Endothelial cell of umbilical vein (primary cell): ENCODE measurements at regions not wholly inside any gene's neighbourhood (a gene's known extent, or its start where the extent isn't known, plus 50 kb on each side); places are given as distances from the start of the nearest gene placed in this dataset.

Source experiments
- BruUV-seq: library from RNA; stranded (reverse); fragments of 400-500 nt; replicated peaks from 2 replicates; lab custom pipeline; 2021; lab: Mats Ljungman, UMichigan
- CTCF ChIA-PET: fragments of 300-600, 350-600 bp; sonication (Branson Sonifier 250); formaldehyde crosslinking; loops from one replicate; lab custom pipeline; 2021; ENCODE audit warnings: antibody characterized with exemption, inconsistent platforms; lab: Charles Lee
- POLR2A ChIA-PET: fragments of 300-600, 350-600 bp; sonication (Branson Sonifier 250); formaldehyde crosslinking; loops from one replicate; lab custom pipeline; 2021; ENCODE audit warnings: antibody characterized with exemption, inconsistent platforms; lab: Charles Lee
- DNase-seq: peaks from one replicate; pipeline ENCODE4 v3.0.0-alpha.2; 2011; ENCODE audit warnings: low read depth, low spot score
- FAIRE-seq: peaks from 2 replicates; lab custom pipeline; 2011; peaks lifted over from hg19 to GRCh38; lab: Jason Lieb, UNC
- H2AFZ ChIP-seq: 2 replicates; pipeline ENCODE4 v1.6.0; 2012; ENCODE audit warnings: low read depth, low read length, control low read depth, inconsistent platforms
- H3K27ac ChIP-seq: 2 replicates; pipeline ENCODE4 v1.5.1; 2011; ENCODE audit warnings: low read depth, mild to moderate bottlenecking, control low read depth, low read length, moderate library complexity; ENCODE audit not compliant: insufficient read depth
- H3K27me3 ChIP-seq, 2 experiments: 2 replicates each; pipeline versions ENCODE4 v1.6.0 to v1.6.1; 2011; ENCODE audit warnings: low read length in 2 of 2, mixed read lengths in 1 of 2; ENCODE audit not compliant: control insufficient read depth in 2 of 2, insufficient read depth in 2 of 2
- H3K36me3 ChIP-seq, 2 experiments: 2 replicates in 1 of 2; 3 replicates in 1 of 2; pipeline ENCODE4 v1.5.1; 2011; ENCODE audit warnings: low read length in 2 of 2, mild to moderate bottlenecking in 1 of 2, moderate library complexity in 1 of 2; ENCODE audit not compliant: control insufficient read depth in 2 of 2, insufficient read depth in 2 of 2; ENCODE audit errors: extremely low read depth in 1 of 2
- H3K4me1 ChIP-seq: 3 replicates; pipeline ENCODE4 v1.5.1; 2011; ENCODE audit warnings: mild to moderate bottlenecking, low read length; ENCODE audit not compliant: control insufficient read depth, insufficient read depth; ENCODE audit errors: extremely low read depth
- H3K4me2 ChIP-seq: 2 replicates; pipeline ENCODE4 v1.6.1; 2011; ENCODE audit warnings: low read length, control low read depth, mixed read lengths; ENCODE audit not compliant: insufficient read depth
- H3K4me3 ChIP-seq, 3 experiments: fragments of 200-600 bp in 1 of 3; sonication (generic), shearing (Covaris generic) in 1 of 3; replicated peaks in 1 of 3; 2 replicates each; pipeline ENCODE4 v1.5.1; 2011 to 2016; ENCODE audit warnings: control low read depth in 3 of 3, low read length in 3 of 3, mild to moderate bottlenecking in 2 of 3, inconsistent platforms in 1 of 3, low read depth in 1 of 3, moderate library complexity in 1 of 3; ENCODE audit not compliant: insufficient read depth in 1 of 3
- H3K79me2 ChIP-seq: 2 replicates; pipeline ENCODE4 v1.6.0; 2012; ENCODE audit warnings: low read length, inconsistent platforms; ENCODE audit not compliant: control insufficient read depth, insufficient read depth
- H3K9ac ChIP-seq: replicated peaks from 2 replicates; pipeline ENCODE3; 2011; ENCODE audit warnings: low read length, control low read depth; ENCODE audit not compliant: insufficient read depth; ENCODE audit errors: extremely low read depth
- H3K9me1 ChIP-seq: replicated peaks from 3 replicates; pipeline ENCODE4 v1.6.0; 2011; ENCODE audit warnings: mild to moderate bottlenecking, low read length; ENCODE audit not compliant: control insufficient read depth, insufficient read depth; ENCODE audit errors: extremely low read depth
- H3K9me3 ChIP-seq: replicated peaks from 2 replicates; pipeline ENCODE4 v1.5.1; 2012; ENCODE audit warnings: low read length, inconsistent platforms; ENCODE audit not compliant: control insufficient read depth, insufficient read depth
- H4K20me1 ChIP-seq: replicated peaks from 2 replicates; pipeline ENCODE3; 2011; ENCODE audit warnings: mild to moderate bottlenecking, low read length; ENCODE audit not compliant: control insufficient read depth, insufficient read depth; ENCODE audit errors: extremely low read depth
- CTCF ChIP-seq, 2 donors: IDR thresholded peaks; 1 replicate in 1 of 2; 2 replicates in 1 of 2; pipeline ENCODE4 v1.5.1; 2011; ENCODE audit warnings: low read length in 2 of 2, mild to moderate bottlenecking in 2 of 2, moderate library complexity in 2 of 2, control low read depth in 1 of 2, inconsistent platforms in 1 of 2, low read depth in 1 of 2; ENCODE audit not compliant: insufficient read depth in 1 of 2; ENCODE audit errors: extremely low read depth in 1 of 2
- EZH2 ChIP-seq: IDR thresholded peaks from 2 replicates; pipeline ENCODE4 v1.6.1; 2012; ENCODE audit warnings: borderline replicate concordance, low read depth, mild to moderate bottlenecking, moderate library complexity, low read length, inconsistent platforms; ENCODE audit not compliant: severe bottlenecking
- FOS ChIP-seq: IDR thresholded peaks from 2 replicates; pipeline ENCODE4 v1.6.1; 2011; ENCODE audit warnings: mild to moderate bottlenecking, low read length, moderate library complexity, borderline replicate concordance; ENCODE audit not compliant: insufficient read depth
- GATA2 ChIP-seq: IDR thresholded peaks from 2 replicates; pipeline ENCODE4 v1.7.0; 2011; ENCODE audit warnings: low read depth, mild to moderate bottlenecking, moderate library complexity, mixed read lengths, low read length; ENCODE audit not compliant: insufficient read length, insufficient read depth
- JUN ChIP-seq: IDR thresholded peaks from 2 replicates; pipeline ENCODE4 v1.6.1; 2011; ENCODE audit warnings: borderline replicate concordance, low read depth; ENCODE audit not compliant: insufficient read length, insufficient read depth
- MAX ChIP-seq: IDR thresholded peaks from 2 replicates; pipeline ENCODE4 v1.6.1; 2011; ENCODE audit not compliant: insufficient read depth, insufficient read length
- MYC ChIP-seq: IDR thresholded peaks from one replicate; pipeline ENCODE4 v1.6.1; 2011; ENCODE audit warnings: mild to moderate bottlenecking, low read depth, low read length
- POLR2A ChIP-seq: IDR thresholded peaks from 2 replicates; pipeline ENCODE4 v1.6.1; 2012; ENCODE audit warnings: low read depth, mild to moderate bottlenecking, control low read depth, low read length
- POLR2AphosphoS5 ChIP-seq: IDR thresholded peaks from 2 replicates; pipeline ENCODE4 v1.6.1; 2012; ENCODE audit warnings: low read depth, mild to moderate bottlenecking, control low read depth, low read length, moderate library complexity; ENCODE audit not compliant: insufficient read depth
- dilution Hi-C: fragments of 300-500 bp; cut with MboI; formaldehyde crosslinking; loops from one replicate; pipeline ENCODE4 v1.15.0; 2019; ENCODE audit warnings: low sequenced_read_pairs; ENCODE audit not compliant: extremely low pct_ligation_motif_present
- intact Hi-C: fragments of 100-400 bp; cut with micrococcal nuclease; formaldehyde crosslinking; loops from one replicate; pipeline ENCODE4 v1.10.0; 2022

- Histone ChIP-seq H3K4me3 (no peak overlapping the region), H3K9me1 (no peaks in the 10 kb centered on the region), H3K4me1 (no peaks in the 10 kb centered on the region), H3K4me2 (no peak overlapping the region), H3K36me3 (no peaks in the 10 kb centered on the region), H3K9me3 (peaks cover 5% of the 10 kb centered on the region), H4K20me1 (no peaks in the 10 kb centered on the region), H3K9ac (no peak overlapping the region), H3K79me2 (no peaks in the 10 kb centered on the region), H3K27me3 (no peaks in the 10 kb centered on the region), H3K27ac (no peak overlapping the region), H2AFZ (no peak overlapping the region)
- ChIA-PET POLR2A (no interaction called here), CTCF (no interaction called here)
- dilution Hi-C loops (no loop called here), intact Hi-C loops (no loop called here)
- TF ChIP-seq MAX: no peak
- no peak for TF ChIP-seq EZH2
- TF ChIP-seq POLR2AphosphoS5: no peak
- no peak for TF ChIP-seq POLR2A
- no peak for TF ChIP-seq JUN
- TF ChIP-seq CTCF (IDR thresholded peaks at IDR 0.05; ENCODE audit: extremely low read depth in 1 of 2, insufficient read depth in 1 of 2, low read depth in 1 of 2, low read length in 2 of 2): no peak
- TF ChIP-seq GATA2: no peak
- TF ChIP-seq FOS: no peak
- no peak for TF ChIP-seq MYC
- no TSS peak for BruUV-seq
- FAIRE-seq: no peak
- DNase-seq: no peak
Measured at GRCh38 chr18:75830828-75831227, 403.3 kb upstream of the SMIM21 start.
